ENCODE measurements at regions not wholly inside any gene's neighbourhood (a gene's known extent, or its start where the extent isn't known, plus 50 kb on each side); places are given as distances from the start of the nearest gene placed in this dataset.

DNA sequence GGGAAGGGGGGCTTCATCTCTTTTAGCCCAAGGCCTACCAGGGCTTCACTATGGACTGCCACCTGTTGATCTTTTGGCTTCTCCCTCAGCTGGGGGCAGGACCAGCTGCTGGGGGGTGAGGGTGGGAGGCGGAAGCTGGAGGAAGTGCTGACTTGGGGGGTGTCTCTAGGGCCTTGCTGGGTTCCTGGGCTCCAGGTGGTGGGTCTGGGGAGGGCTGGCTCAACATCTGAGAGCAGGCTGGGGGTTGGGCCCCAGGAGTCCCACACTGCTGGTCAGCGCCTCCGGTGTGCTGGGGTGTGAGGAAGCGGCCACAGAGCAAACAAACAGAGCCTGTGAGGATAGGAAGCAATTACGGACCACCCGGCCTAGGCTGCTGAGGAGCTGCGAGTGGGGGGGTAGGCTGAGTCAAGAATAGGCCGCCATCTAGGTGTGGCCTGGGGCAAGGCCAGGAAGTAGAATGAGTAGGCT lies 85.7 kb downstream of the EFNB1 start:
- H3K4me3 ChIP-seq = no peak overlapping the region
- no peak for DNase-seq (ENCODE audit: low spot score)
- no peak for TF ChIP-seq CTCF (IDR thresholded peaks at IDR 0.05)
- H3K27ac ChIP-seq = no peak overlapping the region

DNA sequence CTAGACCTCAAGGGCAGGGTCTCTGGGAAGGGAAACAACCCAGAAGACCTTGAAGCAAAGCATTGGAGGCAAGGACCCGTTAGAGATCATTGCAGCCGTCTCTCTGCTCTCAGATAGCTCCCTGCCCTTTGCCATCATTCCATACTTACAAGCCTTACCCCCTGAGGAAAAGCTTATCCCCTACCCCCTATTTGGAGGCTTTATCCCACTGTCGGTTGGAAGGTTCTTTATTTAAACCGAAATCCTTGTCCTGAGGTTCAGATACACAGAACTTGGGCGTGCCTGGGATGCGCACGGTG lies 84.4 kb downstream of the EFNB1 start:
- no peak overlapping the region for H3K4me3 ChIP-seq
- no peak for DNase-seq (ENCODE audit: low spot score)
- H3K27ac ChIP-seq = no peak overlapping the region
- no peak for TF ChIP-seq CTCF (IDR thresholded peaks at IDR 0.05)

GRCh38 chrX:68912113-68912512 lies 83.3 kb downstream of the EFNB1 start:
- Histone ChIP-seq H3K4me3 (peak overlapping the region; percentile 15), H3K27ac (no peak overlapping the region)
- no peak for TF ChIP-seq CTCF (IDR thresholded peaks at IDR 0.05)
- no peak for DNase-seq (ENCODE audit: low spot score)

DNA sequence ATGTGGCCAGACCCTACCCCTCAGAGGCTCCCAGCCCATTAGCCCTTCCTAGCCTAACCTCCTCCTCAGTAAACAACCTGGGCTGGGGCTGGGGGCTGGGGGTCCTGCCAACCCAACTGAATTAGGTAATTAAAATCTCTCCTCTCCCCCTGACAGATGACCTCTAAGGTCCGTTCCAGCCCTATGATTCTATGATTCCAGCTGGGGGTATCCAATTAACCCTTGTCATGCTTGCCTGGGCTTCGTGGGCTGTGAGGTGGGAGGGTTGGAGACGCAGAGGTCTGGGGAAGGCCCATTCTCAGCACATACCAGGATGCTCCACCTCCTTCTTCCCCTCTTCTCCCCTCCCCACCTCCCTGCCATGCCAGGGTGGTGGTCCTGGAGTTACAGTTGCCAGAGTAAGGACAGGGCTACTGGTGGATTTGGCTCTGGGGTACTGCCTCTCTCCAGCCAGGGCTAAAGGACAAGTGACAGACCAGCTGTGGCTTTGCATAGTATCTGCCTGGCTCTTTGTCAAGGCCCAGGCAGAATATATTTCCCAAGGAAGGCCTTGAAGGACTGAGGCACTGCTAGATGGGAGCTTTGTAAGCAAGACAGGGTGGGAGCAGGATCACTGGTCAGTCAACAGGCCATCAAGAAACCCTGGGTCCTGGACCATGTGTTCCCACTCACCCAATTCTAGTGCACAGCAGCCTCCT lies 82.1 kb downstream of the EFNB1 start:
- DNase-seq (ENCODE audit: low spot score) = no peak
- no peak for TF ChIP-seq CTCF (IDR thresholded peaks at IDR 0.05)
- Histone ChIP-seq H3K27ac (no peak overlapping the region), H3K4me3 (no peak overlapping the region)

GRCh38 chrX:68909945-68910344 lies 81.1 kb downstream of the EFNB1 start:
- no peak for DNase-seq (ENCODE audit: low spot score)
- Histone ChIP-seq H3K27ac (no peak overlapping the region), H3K4me3 (no peak overlapping the region)
- no peak for TF ChIP-seq CTCF (IDR thresholded peaks at IDR 0.05)

DNA sequence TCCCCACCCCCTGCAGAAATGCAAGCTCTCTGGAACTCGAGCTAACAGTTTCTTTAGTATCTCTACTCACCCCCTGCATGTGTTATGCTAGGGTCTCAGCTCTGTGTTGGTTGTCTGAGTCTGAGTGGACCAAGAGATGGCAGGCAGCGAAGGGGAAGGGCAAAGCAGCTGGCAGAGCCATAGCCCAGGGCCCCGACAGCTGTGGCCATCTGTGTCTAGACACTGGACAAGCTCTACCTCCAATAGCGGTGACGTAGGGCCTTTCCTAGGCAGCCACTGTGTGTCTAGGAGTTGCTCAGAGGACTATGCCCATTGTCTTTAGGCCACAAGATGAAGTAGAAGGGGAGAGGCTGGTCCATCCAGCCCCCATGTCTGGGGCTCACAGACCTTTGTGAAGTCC lies 79.2 kb downstream of the EFNB1 start:
- Histone ChIP-seq H3K4me3 (no peak overlapping the region), H3K27ac (no peak overlapping the region)
- no peak for DNase-seq (ENCODE audit: low spot score)
- TF ChIP-seq CTCF (IDR thresholded peaks at IDR 0.05) = no peak

- no peak for TF ChIP-seq CTCF (IDR thresholded peaks at IDR 0.05)
- Histone ChIP-seq H3K4me3 (no peak overlapping the region), H3K27ac (no peak overlapping the region)
- no peak for DNase-seq (ENCODE audit: low spot score)
These were observed 74.1 kb downstream of the EFNB1 start for GRCh38 chrX:68902706-68903504.

All from coronary artery (tissue), 2 donors.